Sigmoid colon (tissue), 4 donors: ENCODE measurements at regions not wholly inside any gene's neighbourhood (a gene's known extent, or its start where the extent isn't known, plus 50 kb on each side); places are given as distances from the start of the nearest gene placed in this dataset.

Experiments
- EP300 ChIP-seq, 4 donors: sonication (generic); formaldehyde crosslinking; IDR thresholded peaks; one replicate each; pipeline ENCODE4 v1.6.1; 2017; ENCODE audit warnings: antibody characterized with exemption in 4 of 4
- POLR2A ChIP-seq, 2 donors: fragments of 450-650 bp; IDR thresholded peaks; one replicate each; pipeline ENCODE4 v1.6.1; 2016; ENCODE audit warnings: antibody characterized with exemption in 2 of 2, mild to moderate bottlenecking in 2 of 2, moderate library complexity in 2 of 2
- TF ChIP-seq, protein P1 (sequence below), 4 experiments: fragments of 450-650 bp in 3 of 4; fragments of 200-600 bp in 1 of 4; IDR thresholded peaks; one replicate each; pipeline ENCODE4 v1.5.1; 2016 to 2019; ENCODE audit warnings: antibody characterized with exemption in 4 of 4, mild to moderate bottlenecking in 3 of 4, moderate library complexity in 2 of 4

DNA sequence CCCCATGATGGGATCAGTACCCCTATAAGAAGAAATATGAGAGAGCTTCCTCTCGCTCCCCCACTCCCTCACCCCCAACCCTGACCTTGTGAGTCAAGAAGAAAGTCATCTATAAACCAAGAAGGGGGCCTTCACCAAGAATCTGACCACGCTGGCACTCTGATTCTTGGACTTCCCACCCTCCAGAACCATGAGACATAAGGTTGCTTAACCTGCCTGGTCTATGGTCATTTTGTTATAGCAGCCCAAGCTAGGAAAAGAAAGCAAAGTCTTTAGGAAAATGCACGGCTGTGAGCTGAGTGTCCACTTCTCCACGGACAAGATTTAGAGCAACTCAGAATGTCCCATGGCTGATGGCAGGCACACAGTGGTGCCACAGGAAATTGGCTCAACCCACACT is 333.5 kb downstream of the SOX9 start:
- TF ChIP-seq EP300 (IDR thresholded peaks at IDR 0.05) (no peak), POLR2A (IDR thresholded peaks at IDR 0.05) (no peak)
- TF ChIP-seq, protein P1, sequence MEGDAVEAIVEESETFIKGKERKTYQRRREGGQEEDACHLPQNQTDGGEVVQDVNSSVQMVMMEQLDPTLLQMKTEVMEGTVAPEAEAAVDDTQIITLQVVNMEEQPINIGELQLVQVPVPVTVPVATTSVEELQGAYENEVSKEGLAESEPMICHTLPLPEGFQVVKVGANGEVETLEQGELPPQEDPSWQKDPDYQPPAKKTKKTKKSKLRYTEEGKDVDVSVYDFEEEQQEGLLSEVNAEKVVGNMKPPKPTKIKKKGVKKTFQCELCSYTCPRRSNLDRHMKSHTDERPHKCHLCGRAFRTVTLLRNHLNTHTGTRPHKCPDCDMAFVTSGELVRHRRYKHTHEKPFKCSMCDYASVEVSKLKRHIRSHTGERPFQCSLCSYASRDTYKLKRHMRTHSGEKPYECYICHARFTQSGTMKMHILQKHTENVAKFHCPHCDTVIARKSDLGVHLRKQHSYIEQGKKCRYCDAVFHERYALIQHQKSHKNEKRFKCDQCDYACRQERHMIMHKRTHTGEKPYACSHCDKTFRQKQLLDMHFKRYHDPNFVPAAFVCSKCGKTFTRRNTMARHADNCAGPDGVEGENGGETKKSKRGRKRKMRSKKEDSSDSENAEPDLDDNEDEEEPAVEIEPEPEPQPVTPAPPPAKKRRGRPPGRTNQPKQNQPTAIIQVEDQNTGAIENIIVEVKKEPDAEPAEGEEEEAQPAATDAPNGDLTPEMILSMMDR (IDR thresholded peaks at IDR 0.05) = no peak
